ENCODE measurements at regions not wholly inside any gene's neighbourhood (a gene's known extent, or its start where the extent isn't known, plus 50 kb on each side); places are given as distances from the start of the nearest gene placed in this dataset.

- TF ChIP-seq, protein P1, sequence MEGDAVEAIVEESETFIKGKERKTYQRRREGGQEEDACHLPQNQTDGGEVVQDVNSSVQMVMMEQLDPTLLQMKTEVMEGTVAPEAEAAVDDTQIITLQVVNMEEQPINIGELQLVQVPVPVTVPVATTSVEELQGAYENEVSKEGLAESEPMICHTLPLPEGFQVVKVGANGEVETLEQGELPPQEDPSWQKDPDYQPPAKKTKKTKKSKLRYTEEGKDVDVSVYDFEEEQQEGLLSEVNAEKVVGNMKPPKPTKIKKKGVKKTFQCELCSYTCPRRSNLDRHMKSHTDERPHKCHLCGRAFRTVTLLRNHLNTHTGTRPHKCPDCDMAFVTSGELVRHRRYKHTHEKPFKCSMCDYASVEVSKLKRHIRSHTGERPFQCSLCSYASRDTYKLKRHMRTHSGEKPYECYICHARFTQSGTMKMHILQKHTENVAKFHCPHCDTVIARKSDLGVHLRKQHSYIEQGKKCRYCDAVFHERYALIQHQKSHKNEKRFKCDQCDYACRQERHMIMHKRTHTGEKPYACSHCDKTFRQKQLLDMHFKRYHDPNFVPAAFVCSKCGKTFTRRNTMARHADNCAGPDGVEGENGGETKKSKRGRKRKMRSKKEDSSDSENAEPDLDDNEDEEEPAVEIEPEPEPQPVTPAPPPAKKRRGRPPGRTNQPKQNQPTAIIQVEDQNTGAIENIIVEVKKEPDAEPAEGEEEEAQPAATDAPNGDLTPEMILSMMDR (IDR thresholded peaks at IDR 0.05; ENCODE audit: low read depth, low read length): no peak
- TF ChIP-seq EZH2phosphoT487 (IDR thresholded peaks at IDR 0.05; ENCODE audit: low read depth): no peak
Measured at GRCh38 chr14:30272848-30273832, 285.8 kb upstream of the G2E3 start.

All from OCI-LY3 (cell line).